Non-pigmented ciliary epithelial cell (primary cell): ENCODE measurements at regions not wholly inside any gene's neighbourhood (a gene's known extent, or its start where the extent isn't known, plus 50 kb on each side); places are given as distances from the start of the nearest gene placed in this dataset.

ENCODE experiments used
- DNase-seq: peaks from one replicate; pipeline ENCODE4 v3.0.0-alpha.2; 2010; ENCODE audit warnings: low read depth

DNA sequence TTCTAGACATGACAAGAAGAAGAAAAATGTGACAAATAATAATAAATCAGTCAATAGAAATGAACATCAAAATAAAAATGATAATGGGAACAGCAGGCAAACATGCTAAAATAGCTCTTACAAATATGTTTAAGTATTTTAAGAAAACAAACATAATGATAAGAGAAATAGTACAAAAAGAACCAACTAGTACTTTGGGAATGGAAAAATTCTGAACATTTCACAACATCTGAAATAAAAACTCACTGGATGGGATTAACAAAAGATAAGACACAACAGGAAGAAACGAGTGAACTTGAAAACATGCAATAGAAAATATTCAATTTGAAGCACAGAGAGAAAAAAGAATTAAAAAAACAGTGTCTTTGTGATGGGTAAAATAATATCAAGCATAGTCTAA, 115.2 kb upstream of the TSPAN2 start:
- DNase-seq, result no peak

DNA sequence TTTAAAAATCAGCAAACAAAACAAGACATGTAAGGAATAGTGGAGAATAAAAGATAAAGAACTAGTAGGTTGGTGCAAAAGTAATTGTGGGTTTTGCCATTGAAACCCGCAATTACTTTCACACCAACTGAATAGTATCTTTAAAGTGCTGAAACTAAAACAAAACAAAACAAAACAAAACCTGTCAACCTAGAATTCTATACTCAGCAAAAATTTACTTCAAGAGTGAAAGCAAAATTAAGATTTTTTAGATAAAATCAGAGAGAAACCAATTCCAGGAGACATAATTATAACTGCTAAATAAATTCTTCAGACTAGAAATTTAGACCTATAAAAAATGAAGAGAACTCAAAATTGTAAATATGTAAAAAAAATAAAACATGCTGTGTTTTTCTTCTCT, 114.0 kb upstream of the TSPAN2 start:
- no peak for DNase-seq

DNA sequence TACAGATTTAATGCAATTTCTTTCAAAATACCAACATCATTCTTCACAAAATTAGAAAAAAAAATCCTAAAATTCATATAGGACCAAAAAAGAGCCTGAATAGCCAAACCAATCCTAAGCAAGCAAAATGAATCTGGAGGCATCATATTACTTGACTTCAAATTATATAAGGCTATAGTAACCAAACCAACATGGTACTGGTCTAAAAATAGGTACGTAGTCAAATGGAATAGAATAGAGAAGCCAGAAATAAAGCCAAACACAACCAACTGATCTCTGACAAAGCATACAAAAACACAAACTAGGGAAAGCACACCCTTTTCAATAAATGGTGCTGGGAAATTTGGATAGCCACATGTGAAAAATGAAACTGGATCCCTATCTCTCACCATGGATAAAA, 112.3 kb upstream of the TSPAN2 start:
- no peak for DNase-seq

DNA sequence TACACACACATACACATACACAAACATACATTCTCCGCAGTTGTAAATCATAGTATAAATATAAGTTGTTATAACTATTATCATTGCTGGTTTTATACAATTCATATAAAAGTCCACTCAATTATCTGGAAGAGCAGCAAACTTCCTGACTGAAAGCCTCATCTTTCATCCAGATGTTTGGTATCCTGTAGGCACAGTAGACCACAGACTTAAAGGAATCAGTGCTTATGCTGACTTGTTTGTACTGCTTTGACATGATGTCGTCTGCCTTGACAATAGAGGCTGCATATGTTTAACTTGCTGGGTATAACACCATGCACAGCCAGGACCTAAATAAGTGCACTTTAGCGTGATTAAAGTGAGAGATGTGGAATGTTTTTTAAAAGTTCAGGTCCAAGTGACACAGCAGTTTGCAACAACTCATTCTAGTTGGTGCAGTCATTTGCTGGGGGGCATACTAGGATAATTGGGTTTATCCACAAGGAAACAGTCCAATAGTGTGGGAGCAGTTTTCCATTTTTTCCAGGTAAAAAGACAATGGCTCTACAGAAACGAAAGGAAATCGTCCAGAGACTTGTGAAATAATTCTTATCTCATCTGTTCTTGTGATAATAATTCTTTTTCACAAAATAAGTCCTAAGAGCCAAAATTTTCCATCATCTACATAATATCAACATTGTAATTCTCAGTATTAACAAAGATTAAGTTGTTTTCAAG, 110.3 kb upstream of the TSPAN2 start:
- DNase-seq, result no peak

DNA sequence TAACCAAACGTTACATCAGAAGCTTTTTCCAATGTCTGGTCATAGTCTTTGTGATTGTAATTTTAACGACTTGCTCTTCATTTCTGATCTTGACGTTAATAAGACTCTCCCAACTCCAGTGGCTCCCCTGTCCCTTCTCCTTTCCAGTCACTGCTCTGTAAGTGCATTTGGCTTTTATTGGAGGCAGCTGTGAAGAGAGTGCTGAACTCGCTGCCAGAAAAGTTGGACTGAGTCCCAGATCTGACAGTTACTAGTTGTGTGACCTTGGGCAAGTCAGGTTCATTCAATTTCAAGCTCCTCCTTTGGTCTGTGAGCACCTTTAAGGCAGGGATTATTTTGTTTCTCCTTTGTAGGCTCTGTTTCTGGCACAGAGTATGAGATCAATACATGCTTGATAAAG, 109.6 kb upstream of the TSPAN2 start:
- no peak for DNase-seq

DNA sequence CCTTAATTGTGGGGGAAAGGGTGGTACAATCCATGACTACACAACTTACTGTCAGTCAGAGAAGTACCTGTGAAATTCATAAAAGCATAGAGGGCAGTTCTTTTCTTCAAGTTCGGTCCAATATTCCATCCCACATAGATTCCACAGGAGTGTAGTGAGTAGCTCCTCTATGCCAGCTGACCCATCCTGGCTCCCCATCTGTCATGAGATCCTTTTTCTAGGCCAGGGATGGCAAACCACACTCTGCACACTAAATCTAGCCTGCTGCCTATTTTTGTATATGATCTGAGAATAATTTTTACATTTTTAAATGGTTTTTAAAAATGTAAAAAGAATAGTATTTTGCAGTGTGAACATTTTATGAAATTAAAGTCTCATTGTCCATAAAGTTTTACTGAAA, 107.0 kb upstream of the TSPAN2 start:
- no peak for DNase-seq

DNA sequence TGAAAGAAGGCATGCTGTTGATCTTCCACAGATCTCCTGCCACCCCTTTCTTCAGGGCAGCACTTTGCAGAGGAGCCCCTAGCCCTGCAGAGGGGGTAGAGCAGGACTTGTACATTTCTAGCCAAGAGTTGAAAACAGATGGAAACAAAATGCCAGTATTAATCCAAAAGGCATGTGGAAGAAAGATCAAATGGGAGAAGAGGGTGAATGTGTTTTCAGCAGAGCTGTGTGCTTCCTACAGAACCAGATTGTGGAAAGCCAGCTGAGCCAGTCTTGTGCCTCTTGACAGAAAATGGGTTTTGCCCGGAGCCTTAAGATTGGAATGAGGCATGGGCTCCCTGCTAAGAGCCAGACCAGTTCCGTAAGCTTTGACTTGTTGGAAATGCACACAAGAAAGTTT, 105.2 kb upstream of the TSPAN2 start:
- no peak for DNase-seq

DNA sequence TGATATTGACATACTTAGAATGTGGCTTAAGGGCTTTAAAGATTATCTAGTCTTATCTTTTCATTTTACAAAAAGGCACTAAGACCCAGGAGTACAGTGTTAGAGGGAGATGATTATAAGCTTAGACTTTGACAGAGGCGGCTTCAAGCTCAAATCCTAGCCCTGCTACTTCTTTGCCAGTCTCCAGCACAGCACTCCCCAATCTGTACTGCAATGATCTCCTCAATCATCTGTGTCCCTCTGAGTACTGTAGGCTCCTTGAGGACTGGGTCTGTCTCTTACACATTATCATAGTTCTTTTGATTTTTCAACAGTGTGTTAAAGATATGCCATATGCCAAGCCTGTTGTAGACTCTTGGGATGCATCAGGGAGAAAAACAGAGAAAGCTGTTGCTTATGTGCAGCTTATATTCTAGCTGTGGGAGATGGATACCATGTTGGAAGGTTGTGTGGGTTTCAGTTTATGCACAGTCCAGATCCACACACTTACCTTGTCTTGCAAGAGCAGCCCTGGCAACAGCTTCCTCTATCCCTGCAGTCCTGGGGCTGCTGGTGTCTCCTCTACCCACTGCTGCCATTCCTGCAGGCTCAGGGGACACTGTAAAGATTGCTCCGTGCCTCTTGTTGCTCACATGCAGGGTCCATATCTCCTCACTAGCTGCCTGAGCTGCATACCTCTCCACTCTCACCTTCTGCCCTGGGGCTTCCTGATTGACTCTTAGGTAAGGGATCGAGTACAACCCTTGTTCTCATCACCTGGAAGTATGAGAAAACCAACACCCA, 103.9 kb upstream of the TSPAN2 start:
- no peak for DNase-seq

DNA sequence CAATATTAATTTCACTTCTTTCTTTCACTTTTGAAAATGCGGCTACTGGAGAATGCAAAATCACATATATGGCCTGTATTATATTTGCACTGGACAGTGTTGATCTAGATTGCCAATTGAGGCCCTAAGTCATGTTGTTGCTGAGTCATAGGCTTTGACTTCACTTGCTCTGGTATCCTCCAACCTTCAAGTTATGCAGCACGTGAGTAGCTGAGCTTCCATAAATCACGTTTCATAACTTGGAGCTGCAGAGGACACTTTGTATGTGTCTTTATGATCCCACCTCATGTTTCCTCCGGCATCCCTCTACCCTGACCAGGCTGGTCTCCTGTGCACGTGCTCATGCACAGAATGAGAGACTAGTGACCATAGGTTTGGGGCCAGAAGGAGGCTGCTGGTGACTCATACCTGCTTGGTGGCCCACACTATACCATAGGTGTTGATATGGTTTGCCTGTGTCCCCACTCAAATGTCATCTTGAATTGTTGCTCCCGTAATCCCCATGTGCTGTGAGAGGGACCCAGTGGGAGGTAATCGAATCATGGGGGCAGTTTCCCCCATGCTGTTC, 103.0 kb upstream of the TSPAN2 start:
- no peak for DNase-seq

DNA sequence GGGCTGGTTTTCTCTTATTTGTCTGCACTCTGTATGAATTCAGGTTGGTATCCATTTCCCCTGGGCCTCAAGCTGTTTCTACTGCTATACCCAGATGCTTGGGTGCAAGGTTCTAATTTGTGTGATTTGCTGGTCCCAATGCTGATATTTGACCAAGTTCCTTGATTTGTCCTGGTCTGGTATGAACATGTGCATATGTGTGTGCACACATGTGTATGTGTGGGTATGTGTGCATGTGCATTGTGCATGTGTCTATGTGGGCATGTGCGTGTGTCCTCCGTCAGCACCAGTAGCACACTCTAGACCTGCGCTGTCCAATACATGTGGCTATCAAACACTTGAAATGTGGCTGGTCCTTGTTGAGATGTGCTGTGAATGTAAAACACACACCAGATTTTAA, 102.4 kb upstream of the TSPAN2 start:
- no peak for DNase-seq

DNA sequence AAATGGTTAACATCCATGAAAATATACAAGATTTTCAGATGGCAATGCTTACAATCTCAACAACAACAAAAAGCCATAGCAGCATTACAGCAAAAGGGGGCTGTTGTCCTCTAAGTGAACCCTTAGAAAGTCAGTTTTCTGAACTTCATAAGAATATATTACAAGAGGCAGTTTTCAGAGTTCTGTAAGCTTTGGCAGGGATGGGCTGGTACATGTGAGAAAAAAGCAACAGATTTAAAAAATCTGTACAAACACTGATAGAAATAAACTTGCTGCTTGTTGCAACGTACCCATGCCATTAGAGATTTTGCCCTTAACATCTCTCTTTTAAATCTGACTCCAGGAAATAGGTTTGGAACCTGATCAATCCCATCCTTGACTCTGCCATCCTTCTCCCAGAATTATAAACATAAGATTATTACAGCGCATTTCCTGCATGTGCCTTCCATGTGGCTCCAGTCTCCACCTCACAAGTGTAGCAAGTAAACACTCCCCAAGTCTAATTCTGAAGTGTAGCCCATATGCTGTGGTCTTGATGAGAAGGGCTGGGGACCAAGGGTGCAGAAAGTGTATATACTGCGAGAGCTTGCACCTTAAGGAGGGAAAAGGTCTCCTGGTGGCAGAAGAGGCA, 101.4 kb upstream of the TSPAN2 start:
- no peak for DNase-seq

DNA sequence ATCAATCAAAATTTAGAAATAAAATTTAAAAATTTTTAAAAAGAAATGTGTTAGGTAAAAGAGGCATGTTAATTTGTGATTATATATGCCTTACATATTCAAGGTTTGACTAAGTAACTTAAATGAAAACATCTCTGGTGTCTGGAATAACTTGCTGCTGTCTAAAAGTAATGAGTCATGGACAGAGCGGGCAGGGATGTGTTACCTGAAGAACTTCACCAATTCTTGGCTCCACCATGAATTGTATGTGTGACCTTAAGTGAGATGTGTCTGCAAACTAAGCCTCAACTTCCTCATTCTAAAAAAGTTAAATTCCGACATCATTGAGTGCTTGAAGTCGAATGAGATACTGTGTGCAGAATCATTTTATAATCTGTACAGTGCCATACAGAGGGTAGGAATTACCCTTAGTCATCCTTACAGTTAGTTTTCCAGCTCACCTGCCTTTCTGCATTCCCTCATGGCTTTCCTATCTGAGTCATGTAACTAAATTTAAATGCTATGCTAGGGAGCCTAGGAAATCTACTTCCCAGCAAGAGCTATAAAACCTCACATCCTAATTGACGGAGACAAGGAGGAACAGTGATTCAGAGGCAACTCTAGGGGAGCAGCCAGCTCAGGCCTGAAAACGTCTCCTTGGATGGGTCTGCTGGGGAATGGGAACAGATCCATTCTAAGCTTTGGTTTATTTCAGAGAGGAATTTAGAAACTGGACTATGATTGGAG, 100.7 kb upstream of the TSPAN2 start:
- DNase-seq, result peak; percentile 84

DNA sequence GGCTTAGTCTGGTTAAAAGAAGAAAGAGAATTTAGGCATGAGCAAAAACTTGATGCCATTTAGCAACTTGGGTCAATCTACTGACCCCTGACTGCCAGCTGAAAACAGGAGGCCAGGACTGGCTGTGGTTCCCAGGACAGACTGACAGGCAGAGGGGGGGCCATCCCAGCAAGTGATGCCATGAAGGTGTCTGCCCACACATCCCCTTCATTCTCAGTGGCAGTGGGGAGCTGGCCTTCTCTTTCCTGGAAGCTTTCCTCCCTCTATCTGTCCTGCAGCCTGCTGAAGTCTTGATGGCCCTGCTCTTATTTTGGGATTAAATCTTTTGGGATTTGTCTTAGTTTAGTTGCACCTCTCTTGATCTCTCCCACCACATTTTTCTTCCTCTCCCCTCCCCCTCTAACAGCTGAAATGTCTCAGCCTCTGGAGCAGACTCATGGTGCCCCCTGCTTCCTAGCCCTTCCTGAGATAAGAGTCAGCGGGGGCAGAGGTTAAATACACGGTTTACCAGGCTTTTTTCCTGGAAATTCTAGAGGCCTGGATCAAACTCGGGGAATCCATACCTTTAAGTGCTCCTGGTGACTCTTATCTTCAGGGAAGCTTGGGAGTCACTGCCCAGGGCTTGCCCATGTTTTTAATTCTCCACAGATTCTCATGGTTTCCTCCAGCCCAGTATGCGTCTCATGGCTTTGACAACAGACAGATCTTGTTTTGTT, 99.5 kb upstream of the TSPAN2 start:
- DNase-seq, result no peak

DNA sequence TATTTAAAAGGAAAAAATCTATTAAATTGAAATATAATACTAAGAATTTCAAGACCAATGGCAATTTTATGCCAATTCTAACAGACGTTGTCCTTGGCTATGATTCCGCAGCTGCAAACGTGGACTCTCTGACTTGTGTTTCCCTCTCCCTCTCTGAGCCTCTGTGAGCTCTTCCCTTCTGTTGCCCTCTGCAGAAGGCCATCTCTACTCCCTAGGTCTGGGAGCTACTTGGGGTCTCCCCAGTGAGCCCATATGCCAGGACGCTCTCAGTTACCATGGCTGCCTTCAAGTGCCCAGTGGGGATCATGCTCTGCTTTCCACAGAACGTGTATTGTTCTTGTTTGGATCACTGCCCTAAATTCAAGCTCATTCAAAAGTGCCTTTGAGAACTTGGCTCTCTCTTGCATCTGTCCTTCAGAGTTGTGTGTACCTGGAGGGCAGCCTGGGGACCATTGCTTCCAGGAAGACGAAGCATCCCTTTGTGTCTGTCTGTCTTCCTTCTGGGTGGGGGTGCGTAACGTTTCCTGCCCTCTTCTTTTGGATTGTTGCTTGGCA, 97.5 kb upstream of the TSPAN2 start:
- DNase-seq, result no peak

DNA sequence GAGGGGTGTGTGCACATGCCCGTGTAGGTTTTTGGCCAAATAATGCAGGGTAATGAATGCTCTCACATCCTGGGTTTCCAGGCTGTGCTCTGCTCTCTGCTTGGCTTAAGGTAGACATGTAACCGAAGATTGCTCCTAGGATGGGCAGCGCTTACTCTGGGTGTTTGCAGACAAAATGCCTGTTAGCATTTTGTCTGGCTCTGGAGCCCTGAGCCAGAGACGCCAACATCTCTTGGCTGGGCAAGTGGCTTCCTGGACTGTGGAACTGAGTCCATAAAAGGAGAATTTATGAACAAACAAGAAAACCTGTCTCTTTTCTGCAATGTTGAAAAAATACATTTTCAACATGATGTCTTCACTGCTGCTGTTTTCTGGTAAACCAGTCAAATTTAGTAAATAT, 96.0 kb upstream of the TSPAN2 start:
- DNase-seq, result no peak

DNA sequence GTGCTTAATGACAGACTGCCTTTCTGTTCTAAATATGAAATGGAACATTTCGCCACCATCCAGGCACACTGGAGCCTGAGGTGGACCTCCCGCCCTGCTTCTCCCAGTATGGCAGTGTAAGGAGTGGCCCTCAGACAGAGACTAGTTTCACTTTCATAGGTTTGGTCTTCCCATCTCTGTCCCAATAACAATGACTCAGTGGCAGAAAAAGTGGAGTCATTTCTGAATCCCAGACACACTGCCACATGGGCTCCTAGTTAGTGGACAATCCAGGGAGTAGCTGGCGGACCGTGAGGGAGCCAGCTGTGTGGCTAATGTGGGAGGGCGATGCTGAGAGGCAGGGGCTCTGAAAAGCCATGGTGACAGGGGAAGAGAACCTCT, 95.6 kb upstream of the TSPAN2 start:
- no peak for DNase-seq

DNA sequence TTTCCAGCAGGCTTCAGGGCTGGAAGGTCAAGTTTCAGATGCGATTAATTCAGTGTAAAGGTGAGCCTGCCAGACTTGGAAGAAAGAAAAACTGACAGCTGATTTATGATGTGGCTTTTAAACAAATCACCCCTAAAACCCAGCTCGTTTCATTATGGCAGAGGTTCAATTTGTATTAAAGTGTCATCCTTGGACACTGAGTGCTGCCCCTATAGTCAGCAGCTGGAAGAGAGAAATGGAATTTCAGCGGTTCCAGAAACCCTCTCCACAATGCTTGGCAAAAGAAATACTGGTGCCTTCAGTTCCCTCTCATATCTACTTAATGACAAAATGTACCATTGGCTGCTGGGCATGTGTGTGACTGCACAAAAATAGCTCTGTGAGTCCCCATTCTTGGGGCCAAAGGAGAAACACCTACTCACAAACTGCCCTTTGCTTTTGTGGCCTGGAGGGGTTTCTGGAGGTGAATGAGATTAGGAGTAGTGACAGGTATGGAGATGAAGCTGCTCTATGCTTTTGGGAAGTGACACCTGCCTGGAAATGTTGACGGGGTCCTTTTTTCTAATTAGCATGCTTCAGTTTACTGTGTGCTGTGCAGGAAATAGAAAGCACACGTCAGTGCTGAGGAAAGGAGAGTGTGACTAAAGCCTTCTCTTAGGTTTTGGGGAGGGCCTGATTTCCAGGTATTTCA, 95.1 kb upstream of the TSPAN2 start:
- no peak for DNase-seq

DNA sequence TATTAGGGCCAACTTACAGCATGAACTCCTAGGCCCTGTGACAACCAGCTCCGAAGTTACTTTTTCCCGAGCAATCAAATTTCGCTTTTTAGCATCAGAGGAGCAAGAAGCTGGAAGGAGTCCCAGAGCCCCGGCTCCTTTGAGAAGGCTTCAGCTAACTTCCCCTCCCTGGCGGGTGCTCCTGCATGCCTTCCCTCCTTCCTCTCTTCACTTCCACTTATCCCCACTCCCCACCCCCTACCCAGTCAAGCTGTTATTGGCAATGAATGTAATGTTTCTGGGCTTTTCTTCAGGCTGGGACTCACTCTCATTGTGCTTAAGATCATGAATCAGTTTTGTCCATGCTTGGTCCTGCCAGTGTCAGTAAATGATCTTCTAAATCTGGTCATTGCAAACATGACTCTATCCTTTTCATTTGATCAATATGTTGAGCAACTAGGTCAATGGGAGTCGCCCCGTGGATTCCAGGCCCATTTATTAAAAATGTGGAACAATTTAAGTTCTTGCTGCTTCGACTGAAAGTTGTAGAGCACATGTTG, 94.5 kb upstream of the TSPAN2 start:
- no peak for DNase-seq

DNA sequence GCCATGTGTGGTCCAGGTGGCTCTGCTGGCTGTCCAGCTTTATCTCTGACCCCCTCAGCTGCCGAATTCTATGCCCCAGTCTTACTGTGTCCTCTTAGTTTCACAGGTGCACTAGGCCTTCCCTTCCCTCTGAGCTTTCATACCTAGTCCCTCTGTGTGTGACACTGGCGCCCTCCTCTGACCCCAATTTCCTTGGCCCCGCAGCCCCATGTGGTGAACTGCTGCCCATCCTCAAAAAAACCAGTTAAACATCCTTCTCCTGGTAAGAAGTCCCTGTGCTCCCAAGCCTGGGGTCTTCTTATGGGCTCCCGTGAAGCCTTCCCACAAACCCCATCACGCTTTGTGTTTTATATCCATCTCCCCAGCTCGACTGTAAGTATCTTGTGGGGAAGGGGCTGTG, 93.9 kb upstream of the TSPAN2 start:
- no peak for DNase-seq

DNA sequence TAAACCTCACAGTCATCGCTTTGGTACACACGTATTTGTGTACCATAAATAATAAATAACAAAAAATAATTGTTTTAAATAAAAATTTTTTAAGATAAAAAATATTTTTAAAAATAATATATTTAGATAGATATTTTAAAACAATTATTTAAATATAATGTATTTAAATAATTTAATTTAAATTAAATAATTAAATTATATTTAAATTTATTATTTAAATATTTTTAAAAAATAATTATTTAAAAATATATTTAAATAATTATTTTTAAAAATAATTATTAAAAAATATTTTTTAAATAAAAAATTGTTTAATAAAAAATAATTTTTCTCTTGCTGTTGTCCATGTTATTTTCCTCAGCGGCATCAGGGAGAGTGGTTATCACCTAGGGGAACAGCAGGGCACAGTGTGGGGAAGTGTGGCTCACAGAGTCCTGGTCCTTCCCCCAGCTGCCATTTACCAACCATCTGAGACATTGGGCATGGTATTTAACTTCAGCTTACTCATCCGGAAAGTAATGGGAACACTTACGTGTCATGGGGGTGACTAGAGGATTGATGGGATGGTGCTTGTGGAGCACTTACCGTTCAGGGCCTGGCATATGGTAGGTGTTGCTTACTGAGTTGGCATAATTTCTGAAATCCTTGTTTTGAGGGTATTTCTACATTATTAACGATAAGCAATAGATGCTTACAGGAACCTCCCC, 92.9 kb upstream of the TSPAN2 start:
- DNase-seq, result no peak
